ENCODE measurements at regions not wholly inside any gene's neighbourhood (a gene's known extent, or its start where the extent isn't known, plus 50 kb on each side); places are given as distances from the start of the nearest gene placed in this dataset.

DNA sequence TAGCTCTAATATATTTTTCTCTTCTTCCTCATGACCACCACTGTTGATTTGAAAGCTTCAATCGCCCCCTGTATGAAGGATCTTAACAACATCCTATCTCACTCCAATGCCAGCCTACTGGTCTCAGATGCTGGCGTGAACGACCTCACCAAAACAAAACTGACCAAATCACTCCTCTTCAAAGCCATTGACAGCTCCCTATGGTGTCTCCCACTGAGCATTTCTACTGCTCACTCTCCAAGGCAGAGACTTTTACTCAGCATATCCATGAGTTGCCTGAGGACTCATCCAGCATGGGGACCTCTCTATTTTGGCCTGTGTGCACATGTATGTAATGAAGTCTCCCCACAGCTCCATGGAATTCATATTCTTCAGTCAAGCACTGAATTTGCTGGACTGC is 520.4 kb downstream of the TFAP2B start:
- CTCF ChIA-PET, result no interaction called here
- no peak for DNase-seq (ENCODE audit: low read depth, low spot score)
- Histone ChIP-seq H3K9me3 (ENCODE audit: control insufficient read depth, insufficient read depth, low read length) (peaks cover 4% of the 10 kb centered on the region; the same call in 1 of the 2 replicates), H3K27me3 (ENCODE audit: control insufficient read depth, insufficient read depth, low read length) (no peaks in the 10 kb centered on the region), H3K4me3 (ENCODE audit: low read depth, low read length) (no peak overlapping the region), H3K27ac (ENCODE audit: low read depth, low read length) (no peak overlapping the region)
- POLR2A ChIA-PET, result no interaction called here
- TF ChIP-seq, protein P1, sequence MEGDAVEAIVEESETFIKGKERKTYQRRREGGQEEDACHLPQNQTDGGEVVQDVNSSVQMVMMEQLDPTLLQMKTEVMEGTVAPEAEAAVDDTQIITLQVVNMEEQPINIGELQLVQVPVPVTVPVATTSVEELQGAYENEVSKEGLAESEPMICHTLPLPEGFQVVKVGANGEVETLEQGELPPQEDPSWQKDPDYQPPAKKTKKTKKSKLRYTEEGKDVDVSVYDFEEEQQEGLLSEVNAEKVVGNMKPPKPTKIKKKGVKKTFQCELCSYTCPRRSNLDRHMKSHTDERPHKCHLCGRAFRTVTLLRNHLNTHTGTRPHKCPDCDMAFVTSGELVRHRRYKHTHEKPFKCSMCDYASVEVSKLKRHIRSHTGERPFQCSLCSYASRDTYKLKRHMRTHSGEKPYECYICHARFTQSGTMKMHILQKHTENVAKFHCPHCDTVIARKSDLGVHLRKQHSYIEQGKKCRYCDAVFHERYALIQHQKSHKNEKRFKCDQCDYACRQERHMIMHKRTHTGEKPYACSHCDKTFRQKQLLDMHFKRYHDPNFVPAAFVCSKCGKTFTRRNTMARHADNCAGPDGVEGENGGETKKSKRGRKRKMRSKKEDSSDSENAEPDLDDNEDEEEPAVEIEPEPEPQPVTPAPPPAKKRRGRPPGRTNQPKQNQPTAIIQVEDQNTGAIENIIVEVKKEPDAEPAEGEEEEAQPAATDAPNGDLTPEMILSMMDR (IDR thresholded peaks at IDR 0.05; ENCODE audit: low read depth, low read length), result no peak

DNA sequence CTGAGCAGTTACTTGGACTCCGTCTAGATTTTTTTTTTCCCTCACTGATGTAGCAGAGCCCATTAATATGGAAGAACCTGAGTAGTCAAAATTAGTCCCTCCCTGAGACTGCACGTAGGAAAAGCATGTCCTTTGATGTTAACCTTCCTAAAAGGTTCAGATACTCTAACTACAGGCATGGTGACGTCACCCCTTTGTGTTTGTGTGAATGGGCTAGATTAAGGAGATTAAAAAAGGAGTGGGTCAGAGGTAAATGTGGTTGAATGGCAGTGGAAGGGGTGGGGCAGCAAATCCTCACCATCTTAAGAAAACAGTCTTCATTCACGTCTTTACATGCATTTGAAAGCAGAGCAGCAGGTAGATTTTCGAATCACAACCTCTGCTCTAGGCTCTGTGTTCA is 521.1 kb downstream of the TFAP2B start:
- POLR2A ChIA-PET, result no interaction called here
- H3K27me3 ChIP-seq (ENCODE audit: control insufficient read depth, insufficient read depth, low read length), result no peaks in the 10 kb centered on the region
- H3K4me3 ChIP-seq (ENCODE audit: low read depth, low read length), result no peak overlapping the region
- no peak overlapping the region for H3K27ac ChIP-seq (ENCODE audit: low read depth, low read length)
- TF ChIP-seq, protein P1 (IDR thresholded peaks at IDR 0.05; ENCODE audit: low read depth, low read length), result no peak
- peaks cover 4% of the 10 kb centered on the region; the same call in 1 of the 2 replicates for H3K9me3 ChIP-seq (ENCODE audit: control insufficient read depth, insufficient read depth, low read length)
- CTCF ChIA-PET, result no interaction called here
- DNase-seq (ENCODE audit: low read depth, low spot score), result no peak

DNA sequence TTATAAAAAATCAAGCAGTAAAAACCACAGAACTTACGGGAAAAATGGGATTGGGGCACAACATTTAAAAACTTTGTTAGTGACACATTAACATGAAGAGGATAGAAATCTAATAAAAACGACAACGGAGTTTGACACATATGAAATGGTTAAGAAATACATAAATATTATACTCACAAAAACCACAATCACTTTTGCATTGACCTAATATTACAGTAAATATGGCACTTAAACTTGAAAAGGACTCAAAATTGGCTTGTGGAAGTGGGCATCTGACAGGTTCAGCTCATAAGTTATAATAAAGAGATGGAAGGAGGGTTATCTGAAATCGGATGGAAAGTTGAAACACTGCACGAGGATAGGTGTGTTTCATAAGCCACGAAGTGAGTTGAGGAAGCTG is 523.7 kb downstream of the TFAP2B start:
- peaks cover 2% of the 10 kb centered on the region; the same call in 1 of the 2 replicates for H3K9me3 ChIP-seq (ENCODE audit: control insufficient read depth, insufficient read depth, low read length)
- no peaks in the 10 kb centered on the region for H3K27me3 ChIP-seq (ENCODE audit: control insufficient read depth, insufficient read depth, low read length)
- no peak overlapping the region for H3K27ac ChIP-seq (ENCODE audit: low read depth, low read length)
- no peak for DNase-seq (ENCODE audit: low read depth, low spot score)
- H3K4me3 ChIP-seq (ENCODE audit: low read depth, low read length), result no peak overlapping the region
- CTCF ChIA-PET, result no interaction called here
- POLR2A ChIA-PET, result no interaction called here
- TF ChIP-seq, protein P1 (IDR thresholded peaks at IDR 0.05; ENCODE audit: low read depth, low read length), result no peak

DNA sequence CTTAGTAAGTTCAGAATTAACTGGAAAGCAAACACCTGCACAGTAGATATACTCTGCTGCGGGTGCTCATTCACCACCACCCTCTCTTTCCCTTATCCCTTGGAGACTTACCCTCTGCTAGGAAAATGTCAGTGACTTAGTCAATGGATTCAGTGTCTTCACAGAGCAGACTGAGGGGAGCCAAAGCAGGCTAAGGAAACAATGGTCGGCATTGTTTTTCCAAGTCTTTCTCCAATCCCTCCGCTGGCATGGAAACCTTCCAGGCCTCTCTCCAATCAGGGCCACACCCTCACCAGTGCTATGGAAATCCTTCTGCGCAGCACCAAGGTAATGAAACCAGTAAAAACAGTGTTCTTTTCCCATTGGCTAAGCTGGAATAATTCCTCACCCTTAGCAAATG is 531.2 kb downstream of the TFAP2B start:
- TF ChIP-seq, protein P1 (IDR thresholded peaks at IDR 0.05; ENCODE audit: low read depth, low read length), result no peak
- POLR2A ChIA-PET, result no interaction called here
- CTCF ChIA-PET, result no interaction called here
- DNase-seq (ENCODE audit: low read depth, low spot score), result no peak
- peaks cover 25% of the 10 kb centered on the region; the same call in 1 of the 2 replicates for H3K9me3 ChIP-seq (ENCODE audit: control insufficient read depth, insufficient read depth, low read length)
- H3K27ac ChIP-seq (ENCODE audit: low read depth, low read length), result no peak overlapping the region
- no peaks in the 10 kb centered on the region for H3K27me3 ChIP-seq (ENCODE audit: control insufficient read depth, insufficient read depth, low read length)
- no peak overlapping the region for H3K4me3 ChIP-seq (ENCODE audit: low read depth, low read length)

DNA sequence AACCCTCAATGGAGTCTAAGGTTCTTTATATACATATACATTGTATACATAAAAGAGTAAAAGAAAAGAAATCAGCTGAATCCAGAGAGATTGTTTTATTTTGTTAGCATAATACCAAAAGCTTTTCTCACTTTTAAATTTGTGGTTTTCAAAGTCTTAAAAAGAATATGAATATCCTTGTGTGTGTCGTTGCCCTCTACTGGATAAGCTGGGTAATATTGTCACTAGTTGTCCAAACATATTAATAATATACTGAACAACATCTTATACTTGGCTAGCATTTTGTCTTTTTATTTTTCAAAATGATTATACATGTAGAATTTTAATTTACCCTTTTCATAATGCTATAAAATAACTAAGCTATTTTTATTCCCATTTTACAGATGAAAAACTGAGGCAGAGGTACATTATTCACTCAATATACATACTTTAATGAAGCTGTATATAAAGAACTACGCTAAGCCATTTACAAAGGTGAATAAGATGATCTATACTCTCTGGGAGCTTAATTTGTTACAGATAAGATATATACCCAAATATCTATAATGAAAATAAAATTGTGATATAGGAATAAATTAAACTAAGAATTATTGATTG is 531.7 kb downstream of the TFAP2B start:
- CTCF ChIA-PET, result no interaction called here
- POLR2A ChIA-PET, result no interaction called here
- H3K27ac ChIP-seq (ENCODE audit: low read depth, low read length), result no peak overlapping the region
- H3K4me3 ChIP-seq (ENCODE audit: low read depth, low read length), result no peak overlapping the region
- TF ChIP-seq, protein P1 (IDR thresholded peaks at IDR 0.05; ENCODE audit: low read depth, low read length), result no peak
- no peaks in the 10 kb centered on the region for H3K27me3 ChIP-seq (ENCODE audit: control insufficient read depth, insufficient read depth, low read length)
- H3K9me3 ChIP-seq (ENCODE audit: control insufficient read depth, insufficient read depth, low read length), result peaks cover 25% of the 10 kb centered on the region; the same call in 1 of the 2 replicates
- DNase-seq (ENCODE audit: low read depth, low spot score), result no peak

Data from AG04450 (cell line).